Right ventricle myocardium inferior (tissue), 1 donor: ENCODE measurements at regions not wholly inside any gene's neighbourhood (a gene's known extent, or its start where the extent isn't known, plus 50 kb on each side); places are given as distances from the start of the nearest gene placed in this dataset.
"Not testable (repeated sequence)": the region's sequence is repeated elsewhere in the genome, so short reads cannot be mapped to it uniquely, and the experiment has no call there.

Experiments
- ATAC-seq: fragments of 200-7000 bp; cut with Tn5 transposase; one replicate; pipeline ENCODE4 v1.9.1; 2020; ENCODE audit warnings: mild to moderate bottlenecking, moderate library complexity
- DNase-seq: peaks from one replicate; pipeline ENCODE4 v3.0.0; 2021; ENCODE audit errors: missing footprints
- intact Hi-C: fragments of 100-400 bp; cut with DNase I; formaldehyde crosslinking; loops from one replicate; pipeline ENCODE4 v1.11.0; 2022
- donor health status: DM: no; HTN: yes; CAD: no; lungs with severe emphysema.

DNA sequence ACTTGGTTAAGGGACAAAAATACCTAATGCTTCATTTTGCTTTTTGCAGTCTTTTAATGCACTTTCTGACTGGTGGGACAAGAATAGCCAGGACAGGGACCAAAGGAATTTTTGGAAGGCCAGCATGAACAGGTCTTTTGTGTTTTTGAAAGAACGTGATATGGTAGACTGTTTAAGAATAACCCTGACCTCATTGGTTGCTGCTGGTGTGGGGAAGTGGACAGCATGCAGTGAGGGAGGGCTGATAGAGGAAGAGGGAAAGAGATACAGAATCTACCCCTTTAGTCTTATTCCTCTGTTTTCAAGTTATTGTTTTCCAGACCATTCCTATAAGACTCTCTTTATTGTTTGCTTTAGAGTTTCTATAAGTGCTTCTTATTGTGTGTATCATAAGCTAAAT, 816.2 kb downstream of the CDH11 start:
- no peak for DNase-seq
- ATAC-seq = no peak
- intact Hi-C loops = no loop called here

DNA sequence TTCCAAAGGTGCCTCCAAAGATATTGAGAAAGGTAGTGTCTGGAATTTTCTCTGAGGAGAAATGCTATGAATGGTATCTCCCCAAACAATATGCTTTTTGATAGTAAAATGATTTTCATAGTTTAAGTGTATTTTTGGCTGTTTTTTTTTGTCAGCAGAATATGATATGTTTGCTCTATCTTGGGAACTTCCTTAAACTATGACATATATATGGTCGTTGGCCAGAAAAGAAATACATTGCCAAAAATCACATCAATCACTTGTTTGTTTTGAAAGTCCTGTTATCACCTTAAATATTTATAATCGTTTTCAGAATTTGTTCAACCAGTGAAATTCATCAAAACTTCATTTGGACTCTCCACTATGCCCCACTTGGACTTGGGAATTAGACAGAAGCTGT, 816.9 kb downstream of the CDH11 start:
- ATAC-seq = no peak
- intact Hi-C loops = no loop called here
- DNase-seq = no peak

DNA sequence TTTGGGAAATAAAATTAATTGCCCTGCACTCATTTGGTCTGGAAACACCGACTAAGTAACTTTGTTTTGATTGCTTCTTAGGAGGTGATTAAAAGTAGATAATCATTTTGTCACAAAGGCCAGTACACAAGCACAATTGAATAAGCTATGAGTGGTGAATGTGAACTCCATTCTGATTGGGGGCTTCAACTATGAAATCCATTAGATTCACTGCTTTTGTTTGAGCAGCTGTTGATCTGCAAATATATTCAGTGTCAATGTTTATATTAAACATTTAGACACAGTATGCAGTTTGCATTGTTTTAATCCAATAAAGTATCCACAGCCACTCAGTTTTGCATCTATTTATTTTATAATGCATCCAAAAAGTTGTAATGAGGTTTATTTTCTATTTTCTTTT, 817.5 kb downstream of the CDH11 start:
- ATAC-seq (no peak), DNase-seq (no peak)
- intact Hi-C loops = no loop called here

DNA sequence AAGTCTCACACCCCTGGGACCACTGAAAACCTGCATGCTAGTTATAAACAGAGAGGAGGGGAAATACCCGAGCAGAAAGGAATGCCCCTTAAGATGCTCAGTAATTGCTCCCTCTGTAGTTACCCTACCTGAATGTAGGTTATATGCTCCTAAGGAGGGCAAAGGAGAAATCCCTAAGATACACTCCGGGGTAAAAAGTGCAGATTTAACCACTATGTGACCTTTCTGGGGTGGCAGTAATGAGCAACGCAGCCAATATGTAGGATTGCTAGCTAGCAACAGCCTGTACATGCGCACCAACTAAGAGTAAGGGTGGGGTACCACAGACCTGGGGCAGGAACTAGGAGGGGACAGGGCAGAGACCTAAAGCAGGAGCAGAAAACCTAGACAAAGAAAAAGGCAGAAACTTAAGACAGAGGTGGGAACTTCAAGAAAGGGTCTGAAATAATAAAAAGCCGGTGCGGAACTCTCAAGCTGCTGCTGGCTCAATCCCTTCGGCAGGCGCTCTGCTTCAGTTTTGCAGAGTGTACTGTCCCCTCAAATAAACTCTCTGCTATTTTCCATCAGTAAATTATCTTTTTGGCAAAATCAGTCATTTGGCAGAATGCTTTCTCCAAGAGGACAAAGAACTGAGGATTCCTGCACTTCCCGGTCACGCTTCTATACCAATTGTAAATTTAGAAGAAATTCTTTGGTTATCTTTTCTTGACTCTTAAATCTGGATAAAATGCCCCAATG, 823.8 kb downstream of the CDH11 start:
- ATAC-seq (peak; percentile 34), DNase-seq (no peak)
- intact Hi-C loops = no loop called here

DNA sequence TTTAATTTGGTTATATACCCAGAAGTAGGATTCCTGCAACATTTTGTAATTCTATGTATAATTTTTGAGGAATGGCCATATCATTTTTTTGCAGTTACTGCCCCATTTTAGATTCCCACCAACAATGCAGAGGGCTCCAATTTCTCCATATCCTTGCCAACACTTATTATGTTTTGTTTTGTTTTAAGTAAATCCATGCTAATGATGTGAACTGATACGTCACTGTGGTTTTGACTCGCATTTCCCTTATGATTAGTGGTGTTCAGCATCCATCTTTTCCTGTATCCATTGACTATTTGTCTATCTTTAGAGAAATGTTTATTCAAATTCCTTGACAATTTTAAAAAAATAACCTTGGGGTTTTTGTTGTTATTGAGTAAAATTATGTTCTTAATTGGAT, 826.4 kb downstream of the CDH11 start:
- DNase-seq = no peak
- intact Hi-C loops = no loop called here
- no peak for ATAC-seq

DNA sequence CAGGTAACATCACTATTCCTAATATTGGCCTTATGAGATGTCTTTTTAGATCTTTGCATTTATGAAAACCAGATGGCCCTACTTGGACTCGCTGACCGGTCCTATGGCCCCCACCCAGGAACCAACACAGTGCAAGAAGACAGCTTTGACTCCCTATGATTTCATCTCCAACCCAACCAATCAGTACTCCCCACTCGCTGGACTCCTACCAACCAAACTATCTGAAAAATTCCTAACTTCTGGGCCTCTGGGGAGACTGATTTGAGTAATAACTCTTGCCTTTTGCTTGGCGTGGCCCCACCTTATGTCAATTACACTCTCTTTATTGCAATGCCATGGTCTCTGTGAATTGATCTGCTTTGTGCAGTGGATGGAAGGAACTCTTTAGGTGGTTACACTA, 828.9 kb downstream of the CDH11 start:
- peak; percentile 65 for ATAC-seq
- intact Hi-C loops = no loop called here
- DNase-seq = no peak

DNA sequence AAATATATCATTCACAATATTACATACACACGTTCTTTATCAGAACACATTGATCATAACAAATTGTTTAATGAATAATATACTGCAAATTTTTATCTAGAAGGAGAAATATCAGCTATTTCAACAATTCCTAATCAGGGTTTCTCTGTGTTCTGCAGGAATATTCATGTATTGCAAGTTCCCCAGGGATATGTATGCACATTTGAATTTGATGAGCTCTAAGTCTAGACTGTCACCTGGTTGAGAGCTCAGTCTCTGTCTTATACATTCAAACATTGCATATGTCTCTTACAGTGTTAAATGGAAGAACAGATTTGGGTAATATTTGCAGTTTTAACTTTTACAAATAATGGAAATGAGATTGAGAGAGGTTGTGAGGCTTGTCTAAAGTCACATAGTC, 829.7 kb downstream of the CDH11 start:
- no peak for DNase-seq
- ATAC-seq = no peak
- intact Hi-C loops = no loop called here

DNA sequence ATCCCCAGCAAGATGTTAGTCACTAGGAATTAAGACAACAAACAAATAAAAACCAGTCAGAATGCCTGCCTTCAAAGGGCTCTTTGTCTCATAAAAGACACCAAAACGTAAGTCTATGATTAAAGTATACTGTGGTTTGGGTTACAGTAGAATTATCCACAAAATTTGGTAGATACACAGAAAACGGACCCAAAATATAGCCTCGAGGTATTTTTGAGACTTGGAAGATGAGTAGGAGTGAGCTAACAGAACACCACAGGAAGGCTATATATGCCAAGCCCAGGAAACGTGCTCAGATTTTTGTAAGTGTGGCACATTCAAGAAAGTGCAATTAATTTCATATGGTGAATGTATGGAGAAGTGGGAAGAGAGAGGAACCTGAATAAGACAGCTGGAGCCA, 831.4 kb downstream of the CDH11 start:
- intact Hi-C loops = no loop called here
- ATAC-seq = no peak
- DNase-seq = no peak

DNA sequence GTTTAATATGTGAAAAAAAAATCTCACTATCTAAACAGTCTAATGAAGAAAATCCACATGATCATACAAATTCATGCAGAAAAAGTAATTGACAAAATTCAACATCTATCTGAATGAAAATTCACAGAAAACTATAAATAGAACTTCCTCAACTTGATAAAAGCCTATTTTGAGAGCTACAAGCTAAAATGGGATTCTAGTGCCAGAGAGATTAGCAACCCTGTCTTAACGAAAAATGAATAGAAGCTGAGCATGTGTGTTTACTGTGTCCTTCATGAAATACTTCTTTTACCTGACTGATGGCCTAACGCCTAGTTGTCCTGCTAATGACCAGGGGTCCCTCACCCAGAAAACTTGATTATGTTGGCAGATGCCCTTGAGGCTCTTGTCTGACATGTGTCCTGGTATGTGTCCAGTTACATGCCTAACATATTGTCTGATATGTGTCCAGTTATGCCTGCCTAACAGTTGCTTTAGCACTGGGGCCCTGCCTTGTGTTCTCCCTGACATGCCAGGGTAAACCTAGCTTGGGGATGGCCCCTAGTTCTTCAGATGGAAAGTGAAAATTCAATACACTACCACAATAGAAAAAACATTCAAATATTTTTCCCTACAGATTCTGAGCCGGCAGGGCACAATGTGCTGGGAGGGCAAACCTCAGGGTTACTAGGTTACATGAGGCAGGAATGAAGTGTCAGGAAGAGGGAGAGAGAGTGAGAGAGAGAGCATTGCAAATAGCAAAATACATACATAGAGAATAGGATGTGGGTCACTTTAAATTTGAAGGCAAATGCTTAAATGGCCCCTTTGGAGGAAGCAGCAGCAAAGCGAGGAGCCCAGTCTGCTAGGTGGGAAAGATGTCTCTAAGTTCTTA, 834.0 kb downstream of the CDH11 start:
- ATAC-seq (peak; percentile 68), DNase-seq (no peak)
- intact Hi-C loops = loop anchor here (10.0 kb wide), 1 partner anchor 167 kb away; no protein-coding TSS in a partner anchor

DNA sequence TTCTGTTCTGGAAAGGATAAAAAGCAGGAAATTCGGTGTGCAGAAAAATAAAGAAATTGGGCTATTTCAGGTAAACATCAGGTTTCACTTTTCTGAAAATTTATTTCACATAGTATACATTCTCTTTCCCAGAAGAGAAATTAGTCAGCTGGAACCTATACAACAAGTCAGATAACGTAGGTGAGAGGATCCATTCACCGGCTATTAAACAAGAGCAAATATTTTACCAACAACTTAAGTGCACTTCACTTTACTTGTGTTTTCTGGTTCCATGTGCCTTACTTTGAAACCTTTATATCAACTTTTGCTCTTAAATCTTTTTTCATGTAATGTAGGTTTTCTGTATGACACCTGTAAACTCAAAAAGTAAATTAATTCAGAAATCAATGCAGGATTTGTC, 839.7 kb downstream of the CDH11 start:
- intact Hi-C loops = loop anchor here (10.0 kb wide), 1 partner anchor 173 kb away; no protein-coding TSS in a partner anchor
- DNase-seq (no peak), ATAC-seq (no peak)

DNA sequence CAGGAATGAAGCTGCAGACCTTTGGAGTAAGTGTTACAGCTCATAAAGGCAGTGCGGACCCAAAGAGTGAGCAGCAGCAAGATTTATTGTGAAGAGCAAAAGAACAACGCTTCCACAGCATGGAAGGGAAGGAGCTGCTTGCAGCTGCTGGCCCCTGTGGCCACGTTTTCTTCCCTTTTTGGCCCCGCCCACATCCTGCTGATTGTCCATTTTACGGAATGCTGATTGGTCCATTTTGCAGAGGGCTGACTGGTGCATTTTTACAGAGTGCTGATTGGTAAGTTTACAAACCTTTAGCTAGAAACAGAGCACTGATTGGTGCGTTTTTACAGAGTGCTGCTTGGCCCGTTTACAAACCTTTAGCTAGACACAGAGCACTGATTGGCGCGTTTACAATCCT, 841.5 kb downstream of the CDH11 start:
- DNase-seq (no peak), ATAC-seq (no peak)
- intact Hi-C loops = loop anchor here (10.0 kb wide), 1 partner anchor 174 kb away; no protein-coding TSS in a partner anchor

DNA sequence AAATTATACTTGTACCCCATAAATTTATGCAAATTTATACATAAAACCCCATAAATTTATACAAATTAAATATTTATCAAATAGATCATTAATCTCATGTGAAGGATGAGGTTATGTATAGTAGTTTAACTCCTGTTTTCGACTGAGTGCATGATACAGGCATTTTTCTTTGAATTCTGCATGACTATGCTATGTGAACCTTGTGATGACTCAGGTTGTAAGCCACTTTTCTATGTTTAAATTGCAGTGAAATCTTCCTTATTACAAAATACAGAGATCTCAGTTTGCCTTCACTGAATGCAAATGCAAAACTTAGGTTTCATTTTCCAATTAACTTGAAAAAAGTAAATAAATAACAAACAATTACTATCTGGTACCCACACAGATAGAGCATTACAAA, 843.7 kb downstream of the CDH11 start:
- intact Hi-C loops = no loop called here
- DNase-seq (no peak), ATAC-seq (no peak)

DNA sequence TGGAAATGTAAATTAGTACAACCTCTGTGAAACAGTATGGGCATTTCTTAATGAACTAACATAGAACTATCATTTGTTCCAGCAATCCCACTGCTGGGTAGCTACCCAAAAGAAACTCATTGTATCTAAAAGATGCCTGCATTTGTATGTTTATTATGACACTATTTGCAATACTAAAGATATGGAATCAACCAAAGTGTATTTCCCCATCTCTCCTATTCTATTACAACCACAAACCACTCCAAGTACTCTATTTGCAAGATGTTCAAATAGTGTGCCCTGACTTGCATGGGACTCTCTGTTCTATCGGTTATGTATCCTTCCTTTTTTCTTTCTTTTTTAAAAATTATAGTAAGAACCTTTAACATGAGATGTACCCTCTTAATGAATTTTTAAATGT, 845.2 kb downstream of the CDH11 start:
- intact Hi-C loops = no loop called here
- DNase-seq = no peak
- ATAC-seq = no peak

DNA sequence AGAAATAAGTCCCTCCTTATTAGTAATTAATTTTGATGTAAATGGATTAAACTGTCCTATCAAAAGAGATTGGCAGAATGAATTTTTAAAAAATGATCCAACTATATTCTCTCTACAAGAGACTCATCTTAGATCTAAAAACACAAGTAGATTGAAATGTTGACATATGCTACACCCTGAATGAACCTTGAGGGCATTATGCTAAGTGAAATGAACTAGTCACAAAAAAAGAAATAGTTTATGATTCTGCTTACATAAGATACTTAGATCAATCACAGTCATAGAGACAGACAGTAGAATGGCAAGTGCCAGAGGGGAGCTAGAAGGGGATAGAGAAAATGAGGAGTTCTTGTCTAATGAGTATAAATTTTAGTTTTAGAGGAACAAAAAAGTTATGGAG, 849.8 kb downstream of the CDH11 start:
- intact Hi-C loops = no loop called here
- DNase-seq (no peak), ATAC-seq (no peak)

DNA sequence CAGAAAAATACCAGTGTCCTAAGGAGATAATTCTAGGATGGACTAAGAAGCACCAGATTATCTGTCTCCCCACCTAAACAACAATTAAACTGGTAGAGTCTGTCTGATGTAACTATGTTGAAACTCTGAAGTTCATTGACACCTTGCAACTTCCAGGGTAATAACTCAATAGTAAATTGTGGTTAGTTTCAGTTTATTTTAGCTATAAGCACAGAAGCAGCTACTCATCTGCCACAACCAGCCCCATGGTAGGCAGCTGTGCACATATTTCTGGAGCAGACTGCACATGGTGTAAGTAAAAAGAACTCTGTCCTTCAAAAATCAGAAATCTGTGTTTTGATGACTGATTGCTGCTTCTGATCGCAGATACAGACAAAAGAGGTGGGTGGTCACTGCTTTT, 852.1 kb downstream of the CDH11 start:
- intact Hi-C loops = no loop called here
- no peak for ATAC-seq
- no peak for DNase-seq

DNA sequence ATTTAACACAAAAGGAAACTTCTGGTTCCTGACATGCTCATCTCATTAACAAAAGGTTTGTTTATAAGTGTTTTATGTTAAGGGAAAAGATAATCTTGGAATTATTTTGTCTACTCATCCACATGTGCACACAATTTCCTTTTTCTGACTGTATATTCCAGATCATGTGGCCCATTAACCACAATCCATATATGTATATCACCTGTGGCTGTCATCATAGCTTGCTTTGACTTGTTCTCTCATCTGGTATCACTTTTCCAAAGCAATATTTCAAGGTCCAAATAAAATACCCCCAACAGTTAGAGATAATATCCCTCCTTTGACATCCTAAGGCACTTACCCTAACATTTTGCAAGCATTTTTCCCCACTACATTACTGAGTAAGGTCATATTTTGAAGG, 856.1 kb downstream of the CDH11 start:
- ATAC-seq (no peak), DNase-seq (no peak)
- intact Hi-C loops = no loop called here

DNA sequence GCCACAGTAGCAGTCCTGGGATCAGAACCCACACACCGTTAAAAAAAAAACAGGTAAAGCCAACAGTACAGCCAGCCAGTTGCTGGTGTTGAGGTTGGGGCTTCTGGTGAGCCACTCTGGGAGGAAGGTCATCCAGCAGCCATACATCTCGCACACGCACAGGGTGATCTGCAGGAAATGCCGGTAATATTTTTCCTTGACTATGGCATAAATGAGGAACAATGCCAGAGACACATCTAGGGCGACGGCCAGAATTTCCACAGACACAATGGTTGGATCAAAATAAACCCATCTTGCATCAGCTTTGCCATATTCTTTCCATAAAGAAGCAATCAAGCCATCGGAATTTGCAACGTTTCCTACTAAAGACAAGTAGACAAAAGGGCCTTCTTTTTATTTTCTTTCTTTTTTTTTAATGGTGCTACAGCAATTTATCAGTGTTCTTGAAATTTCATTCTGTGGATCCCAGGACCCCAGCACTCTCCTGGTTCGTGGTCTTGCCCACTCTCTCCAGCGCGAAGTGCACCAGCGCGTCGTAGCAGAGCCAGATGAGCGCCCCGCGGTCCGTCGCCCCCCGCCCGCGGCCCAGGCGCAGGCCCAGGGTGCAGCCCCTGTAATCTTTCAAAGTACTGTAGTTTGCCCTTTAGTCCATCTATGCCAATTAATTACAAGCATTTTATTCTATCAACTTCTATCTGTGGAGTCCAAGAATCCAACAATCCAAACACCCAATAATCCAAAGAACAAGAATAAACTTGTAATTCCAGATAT, 861.0 kb downstream of the CDH11 start:
- DNase-seq = peak; percentile 63
- intact Hi-C loops, ATAC-seq: not testable (repeated sequence)

DNA sequence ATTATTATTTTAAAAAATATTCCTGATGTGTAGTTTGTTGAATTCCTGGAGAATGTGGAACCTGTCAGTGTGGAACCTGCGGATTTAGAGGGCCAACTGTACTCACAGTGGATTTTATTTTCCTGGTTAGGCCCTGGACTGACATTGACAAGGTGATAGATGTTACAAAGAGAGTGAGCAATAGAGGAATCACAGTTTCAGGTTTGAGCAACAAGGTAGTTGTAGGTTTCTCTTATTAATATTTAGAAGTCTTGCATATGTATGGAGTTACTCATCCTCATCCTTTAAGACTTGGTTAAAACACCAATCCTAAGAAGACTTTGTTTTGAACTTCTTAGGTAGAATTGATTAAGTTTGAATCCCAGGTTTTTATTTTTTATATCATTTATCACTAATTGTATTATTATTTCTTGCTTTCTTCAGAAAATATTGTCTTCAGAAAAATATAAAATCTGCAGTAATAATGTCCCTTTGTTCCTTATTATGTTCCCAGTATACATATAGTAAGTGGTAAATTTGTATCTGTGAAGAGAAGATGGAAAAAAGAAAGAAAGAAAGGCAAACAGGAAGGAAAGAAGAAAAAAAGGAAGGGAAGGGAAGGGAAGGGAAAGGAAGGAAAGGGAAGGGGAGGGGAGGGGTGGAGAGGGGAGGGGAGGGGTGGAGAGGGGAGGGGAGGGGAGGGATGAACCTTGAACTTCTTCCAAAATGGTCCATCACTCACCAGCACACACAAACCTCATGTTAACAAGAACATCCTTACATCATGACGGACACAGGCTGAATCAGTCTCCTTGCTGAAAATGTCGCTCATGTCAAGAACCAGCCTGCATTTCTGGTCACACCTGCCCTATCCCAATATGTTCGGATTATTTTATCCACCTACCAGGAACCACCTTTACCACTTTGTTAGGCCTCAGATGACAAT, 867.2 kb downstream of the CDH11 start:
- ATAC-seq = no peak
- intact Hi-C loops = no loop called here
- DNase-seq = no peak
